Left renal pelvis (tissue), 4 donors: ENCODE measurements at regions not wholly inside any gene's neighbourhood (a gene's known extent, or its start where the extent isn't known, plus 50 kb on each side); places are given as distances from the start of the nearest gene placed in this dataset.

ENCODE experiments used
- DNase-seq, 4 donors: peaks; one replicate each; pipeline ENCODE4 v3.0.0-alpha.2; 2013; ENCODE audit warnings: low read depth in 4 of 4, low spot score in 3 of 4

DNA sequence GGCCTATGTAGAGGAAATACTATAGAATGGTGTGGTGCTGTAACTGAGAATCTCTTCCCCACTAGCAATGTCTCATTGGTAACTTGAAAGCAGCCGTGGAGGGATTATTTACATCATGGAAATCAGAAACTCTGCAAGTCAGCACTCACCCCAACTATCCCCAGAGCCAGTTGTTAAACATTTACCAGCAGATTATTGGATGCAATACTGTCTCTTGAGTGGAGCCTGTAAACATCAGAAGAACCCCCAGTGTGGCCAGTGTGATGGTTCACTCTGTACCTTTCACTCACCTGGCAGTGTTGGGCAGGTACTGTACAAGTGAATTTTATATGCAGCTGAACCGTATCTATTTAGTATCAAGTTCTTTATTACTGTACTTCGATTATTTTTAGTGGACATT is 299.8 kb upstream of the SALL1 start:
- no peak for DNase-seq

DNA sequence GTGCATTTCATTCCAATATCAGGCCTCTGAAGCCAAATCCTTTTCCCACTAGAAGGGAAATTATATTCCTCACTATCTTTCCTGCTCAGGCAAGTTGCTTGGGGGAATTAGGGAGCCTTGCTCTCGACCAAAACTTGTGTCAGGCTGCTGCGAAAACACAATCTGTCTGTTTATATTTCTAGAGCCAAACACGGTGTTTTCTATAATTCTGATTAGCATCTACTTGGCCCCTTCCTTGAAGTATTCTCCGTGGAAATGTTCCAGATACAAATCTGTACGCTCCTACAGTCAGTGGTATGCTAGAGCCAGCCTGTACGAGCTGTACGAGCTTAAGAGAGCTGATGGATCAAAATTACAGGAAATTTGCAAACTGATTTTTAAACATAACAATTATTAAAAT is 299.3 kb upstream of the SALL1 start:
- no peak for DNase-seq

DNA sequence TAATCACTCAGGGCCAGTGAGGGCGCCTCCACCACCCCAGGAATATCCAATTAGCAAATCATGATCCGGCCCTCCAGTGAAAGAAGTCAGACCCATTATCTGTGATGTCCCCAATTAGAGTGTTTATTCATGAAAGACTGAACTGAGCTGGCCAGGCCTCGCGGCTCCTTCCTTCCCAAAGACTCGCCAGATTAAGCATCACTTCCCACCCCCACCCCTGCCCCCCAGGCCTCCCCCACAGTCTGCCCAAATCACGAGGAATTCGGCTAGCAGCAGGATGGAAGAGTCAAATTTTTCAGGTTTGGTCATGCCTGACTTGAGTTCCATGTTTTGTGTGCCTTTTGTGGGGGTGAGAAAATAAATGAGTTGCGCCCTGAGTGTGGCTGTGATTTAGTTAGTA is 298.4 kb upstream of the SALL1 start:
- no peak for DNase-seq

DNA sequence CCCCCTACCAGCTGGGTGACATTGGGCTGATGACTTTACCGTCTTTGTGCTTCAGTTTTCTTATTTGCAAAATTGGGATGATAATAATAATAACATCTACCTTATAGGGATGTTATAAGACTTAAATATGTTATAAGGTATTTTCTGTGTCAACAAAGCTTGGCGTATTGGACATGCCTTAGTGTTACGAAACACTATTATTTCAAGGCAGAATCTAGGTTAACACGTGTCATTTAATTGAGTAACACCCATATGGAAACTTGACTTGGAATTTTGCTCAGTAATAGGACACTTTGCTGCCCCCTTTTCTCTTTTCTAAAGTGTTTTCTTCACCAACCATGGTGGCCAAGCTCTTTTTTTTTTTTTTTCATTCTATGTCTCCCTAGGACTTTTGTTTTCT is 294.2 kb upstream of the SALL1 start:
- no peak for DNase-seq

DNA sequence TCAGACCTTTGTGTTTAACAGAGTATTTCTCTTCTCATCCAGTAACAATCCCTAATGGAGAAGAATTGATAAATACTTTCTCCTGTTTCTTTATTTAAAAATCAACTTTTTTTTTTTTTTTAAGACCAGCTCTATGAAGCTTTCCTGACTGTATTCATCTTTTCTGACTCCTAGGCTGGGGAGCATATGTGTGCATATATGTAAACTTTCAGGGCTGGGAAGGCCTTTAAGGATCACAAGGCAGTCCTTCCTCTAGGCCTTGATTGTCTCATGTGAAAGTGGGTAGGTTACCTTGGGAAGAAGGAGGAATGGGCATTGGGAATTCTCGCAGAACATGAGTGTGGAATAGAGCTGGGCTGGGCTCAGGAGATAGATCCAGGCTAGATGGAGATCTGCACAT is 292.9 kb upstream of the SALL1 start:
- DNase-seq = no peak

DNA sequence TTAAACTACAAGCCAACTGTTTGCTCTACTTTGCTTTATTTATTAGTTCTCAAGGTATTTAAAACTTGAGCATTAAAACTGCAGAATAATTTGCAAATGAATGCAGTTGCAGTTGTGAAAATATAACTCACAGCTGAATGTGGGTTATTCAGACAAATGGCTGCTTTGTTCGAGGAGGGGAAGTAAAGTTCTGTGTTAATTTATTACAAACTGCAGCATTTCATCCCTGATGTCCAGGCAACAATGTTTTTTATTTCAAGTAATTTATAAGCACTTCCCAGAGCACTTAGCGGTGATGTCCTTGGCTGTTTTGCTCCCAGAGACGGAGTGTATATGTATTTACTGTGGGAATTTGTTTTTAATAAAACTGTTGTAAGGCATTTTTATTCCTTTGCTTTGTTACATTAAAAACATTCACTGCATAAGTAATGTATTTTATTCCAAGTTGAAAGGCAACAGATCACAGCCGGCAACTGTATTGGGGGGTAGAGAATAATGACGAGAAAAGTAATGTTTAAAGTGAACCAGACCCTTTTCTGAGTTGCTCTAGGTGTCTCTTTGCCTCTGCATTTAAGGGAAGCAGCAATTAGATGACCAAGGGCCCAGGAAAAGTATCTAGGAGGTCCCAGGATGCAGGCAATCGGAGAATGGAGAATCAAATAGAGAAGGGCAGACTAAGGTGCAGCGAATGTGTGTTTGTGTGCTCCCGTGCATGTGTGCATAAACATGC is 291.2 kb upstream of the SALL1 start:
- no peak for DNase-seq

DNA sequence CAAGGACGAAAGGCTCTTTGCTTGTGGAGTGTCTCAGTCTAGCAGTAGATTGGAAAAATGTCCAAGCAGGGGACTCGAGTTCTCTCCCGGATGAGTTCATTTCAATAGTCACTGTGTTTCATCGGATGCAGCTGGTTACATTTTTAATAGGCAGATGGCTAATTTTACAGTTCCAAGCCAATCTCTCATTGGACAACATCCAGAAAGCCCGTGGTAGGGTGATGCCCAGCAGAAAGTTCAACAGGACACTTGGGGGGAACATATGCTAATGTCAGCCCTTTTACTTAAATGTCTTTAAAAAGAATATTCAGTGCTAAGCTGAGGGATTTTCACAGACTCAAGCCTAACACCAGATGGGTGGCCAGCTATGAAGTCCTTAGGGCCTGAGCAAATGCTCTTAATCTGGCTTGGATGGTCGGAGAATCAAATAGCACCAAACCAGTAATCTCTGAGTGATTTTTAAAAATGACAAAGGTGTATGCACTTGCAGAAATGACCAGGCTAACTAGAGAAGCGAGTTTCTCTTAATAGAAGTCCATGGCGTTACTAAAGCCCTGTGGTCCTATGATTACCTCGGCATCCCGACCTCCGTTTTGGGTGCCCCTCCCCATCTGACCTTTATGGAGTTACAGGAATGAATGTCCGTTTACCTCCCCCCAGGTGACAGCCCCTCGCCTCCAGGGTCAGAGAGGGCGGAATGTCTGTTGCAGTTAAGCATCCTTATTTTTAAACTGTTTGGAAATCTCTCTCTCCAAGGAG is 289.2 kb upstream of the SALL1 start:
- DNase-seq = no peak

DNA sequence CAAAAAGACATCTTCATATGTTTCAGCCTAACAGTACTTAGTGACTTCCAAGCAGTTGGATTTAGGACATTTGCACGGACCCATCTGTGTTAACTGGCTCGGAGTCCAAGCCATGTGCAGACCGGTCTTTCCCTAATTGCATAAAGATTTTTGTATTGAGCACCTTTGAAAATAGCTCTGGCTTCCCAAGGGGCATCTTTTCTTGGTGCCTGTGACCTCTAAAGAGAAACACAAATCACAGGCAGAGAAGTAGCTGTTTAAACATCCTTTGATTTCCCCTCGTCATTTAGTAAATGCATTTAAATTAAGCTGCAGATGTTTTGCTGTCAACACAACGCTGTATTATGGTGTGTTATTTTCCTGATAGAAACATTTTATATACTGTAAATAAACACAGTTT is 288.2 kb upstream of the SALL1 start:
- DNase-seq = no peak

DNA sequence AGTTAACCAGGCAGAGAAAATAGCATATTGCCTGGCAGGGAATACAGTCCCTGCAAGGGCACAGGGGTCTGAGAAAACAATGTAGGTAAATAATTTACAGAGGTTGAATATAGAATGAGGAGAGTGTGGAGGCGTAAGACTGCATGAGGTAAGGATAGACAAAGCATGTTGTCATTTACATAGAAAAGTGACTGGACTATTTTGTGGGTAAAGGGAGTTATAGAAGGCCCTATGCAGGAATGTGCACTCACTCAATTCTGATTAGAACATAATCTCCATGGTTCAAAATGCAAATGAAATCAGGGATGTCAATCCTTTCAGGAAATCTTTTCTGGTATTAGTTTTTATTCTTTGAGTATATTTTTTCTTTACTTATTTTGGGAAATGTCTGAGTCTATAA is 285.7 kb upstream of the SALL1 start:
- no peak for DNase-seq

DNA sequence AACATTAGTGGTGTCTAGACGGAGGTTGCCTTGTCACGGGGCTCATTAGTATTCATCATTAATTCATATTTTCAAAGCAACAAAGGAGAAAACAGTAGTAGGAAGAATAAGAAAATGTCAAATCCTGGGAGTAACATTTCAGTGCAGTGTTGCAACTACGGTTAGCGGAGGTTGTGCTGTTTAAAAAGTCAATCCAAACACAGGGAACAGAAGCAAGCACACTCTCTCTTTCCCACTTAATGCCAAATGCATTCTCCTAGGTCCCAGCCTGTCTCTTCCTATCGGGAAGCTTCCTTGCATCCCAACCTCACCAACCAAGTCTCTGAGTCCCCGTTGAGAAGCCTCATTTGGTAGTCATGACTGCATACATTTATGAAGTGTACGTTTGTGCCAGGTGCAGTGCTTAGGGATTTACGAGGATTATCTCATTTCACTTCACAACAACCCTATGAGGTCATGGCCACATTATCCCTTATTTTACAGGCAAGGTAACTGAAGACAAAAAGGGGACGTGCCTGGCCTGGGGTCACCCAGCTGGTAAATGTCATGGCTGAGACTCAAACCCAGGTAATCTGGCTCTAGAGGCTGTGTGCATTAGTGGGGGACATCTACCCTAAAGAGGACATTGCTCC is 283.6 kb upstream of the SALL1 start:
- no peak for DNase-seq

DNA sequence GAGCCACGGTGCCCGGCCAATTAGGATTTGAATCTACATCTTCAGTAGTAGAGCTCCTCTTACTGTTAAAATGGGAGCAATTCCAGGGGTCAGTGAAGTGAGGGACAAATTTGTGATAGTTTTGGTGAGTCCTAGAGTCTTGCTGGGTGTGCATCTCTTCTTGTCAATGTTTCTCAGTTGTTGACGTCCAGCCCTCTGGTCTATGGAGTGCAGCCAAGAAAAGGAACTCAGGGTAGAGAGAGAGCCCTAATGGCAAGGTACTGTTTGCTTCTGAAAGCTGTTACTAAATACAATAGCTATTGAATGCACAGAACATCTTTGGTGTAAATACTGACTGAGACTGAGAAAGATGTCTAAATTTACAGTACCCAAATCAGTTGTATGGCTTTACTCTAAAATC is 282.5 kb upstream of the SALL1 start:
- no peak for DNase-seq

DNA sequence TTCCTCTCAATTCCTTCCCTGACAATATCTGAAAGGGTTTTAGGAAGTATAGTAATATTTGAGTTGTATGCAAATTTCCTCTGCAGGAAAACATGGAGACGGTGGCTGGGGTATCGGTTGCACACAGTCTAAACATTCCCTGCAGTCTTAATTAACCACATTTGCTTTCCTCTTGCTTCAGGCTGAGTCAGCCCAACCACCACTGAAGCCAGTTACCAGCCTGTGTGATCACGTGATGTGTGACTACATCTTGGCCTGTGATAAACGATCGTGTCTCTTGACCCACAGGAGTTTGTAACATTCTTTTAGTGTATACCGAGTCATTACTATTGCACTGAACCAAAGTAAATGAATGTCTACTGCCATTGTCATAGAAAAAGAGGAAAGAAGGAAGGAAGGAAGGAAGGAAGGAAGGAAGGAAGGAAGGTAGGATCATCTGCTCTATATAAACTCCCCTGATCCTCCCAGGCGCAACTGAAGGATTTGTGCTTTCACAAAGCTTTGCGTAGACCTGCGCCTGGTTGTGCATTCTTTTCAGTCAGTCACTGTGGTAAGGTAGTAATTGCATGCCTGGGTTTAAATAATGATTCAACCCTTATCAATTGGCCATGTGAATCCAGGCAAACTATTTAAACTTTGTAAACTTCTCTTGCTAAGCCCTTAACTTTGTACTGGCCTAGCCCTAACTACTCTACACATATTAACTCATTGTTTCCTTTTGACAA is 280.6 kb upstream of the SALL1 start:
- no peak for DNase-seq

DNA sequence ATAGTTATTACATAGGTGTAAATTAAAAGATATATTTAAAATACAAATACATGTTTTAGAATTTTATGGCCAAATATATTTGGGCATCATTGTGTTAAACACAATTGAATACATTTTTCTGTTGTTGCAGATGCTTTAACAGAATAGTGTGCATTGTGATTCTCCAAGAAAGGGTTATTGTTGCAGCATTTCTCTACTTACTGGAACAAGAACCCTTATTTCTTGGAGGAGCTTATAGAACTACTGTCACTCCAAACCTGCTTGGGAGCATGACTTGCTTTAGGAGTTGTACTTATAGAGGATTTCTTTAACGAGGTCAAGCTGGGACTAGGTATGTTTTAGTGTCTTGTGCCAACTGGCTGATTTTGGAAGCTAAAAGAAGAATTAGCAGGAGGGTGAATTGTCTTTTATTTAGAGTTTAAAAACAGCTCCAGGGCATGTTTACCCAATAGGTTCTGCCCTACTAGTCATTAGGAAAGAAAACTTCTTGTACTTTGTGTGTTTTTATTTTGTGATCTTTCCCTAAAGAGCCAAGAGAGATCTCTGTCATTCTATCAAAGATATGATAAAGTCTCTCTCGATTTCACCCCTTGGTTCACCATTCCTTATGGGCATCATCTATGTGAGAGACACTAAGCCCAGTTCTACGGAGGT is 279.8 kb upstream of the SALL1 start:
- no peak for DNase-seq

DNA sequence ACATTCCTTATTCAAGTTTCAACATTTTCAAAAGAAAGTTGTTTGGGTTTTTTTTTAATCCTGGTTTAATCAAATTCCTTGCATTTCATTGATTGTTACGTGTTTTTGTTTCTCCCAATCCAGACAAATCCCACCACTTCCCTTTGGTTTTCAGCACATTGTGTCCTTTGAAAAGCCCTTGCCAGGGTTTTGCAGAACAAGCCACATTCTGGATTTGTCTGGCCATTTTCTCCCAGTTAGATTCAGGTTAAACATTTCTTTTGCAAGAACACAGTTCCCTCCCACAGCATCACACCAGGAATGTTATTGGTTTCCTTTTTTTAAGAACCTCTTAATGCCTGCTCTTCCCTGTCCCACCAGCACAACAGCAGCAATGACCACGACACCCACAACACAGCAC is 278.0 kb upstream of the SALL1 start:
- DNase-seq = no peak

DNA sequence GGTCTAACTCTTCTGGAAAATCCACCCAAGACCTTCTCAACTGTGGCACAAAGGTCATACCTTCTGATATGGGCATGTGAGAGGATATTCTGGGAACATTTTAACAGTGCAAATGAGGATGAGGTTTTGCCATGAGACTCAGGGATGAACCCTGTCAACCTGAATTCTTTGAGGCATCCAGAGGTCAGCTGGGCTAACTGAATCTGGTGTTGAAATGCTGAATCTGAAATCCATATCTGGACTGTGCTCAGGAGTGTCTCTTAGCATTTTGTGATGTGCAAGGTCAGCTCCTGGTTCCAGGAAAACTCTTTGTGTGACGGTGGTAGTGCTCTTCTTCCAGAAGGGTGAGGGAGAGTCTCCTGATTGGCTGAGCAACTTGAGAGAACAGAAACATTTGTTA is 276.0 kb upstream of the SALL1 start:
- no peak for DNase-seq

DNA sequence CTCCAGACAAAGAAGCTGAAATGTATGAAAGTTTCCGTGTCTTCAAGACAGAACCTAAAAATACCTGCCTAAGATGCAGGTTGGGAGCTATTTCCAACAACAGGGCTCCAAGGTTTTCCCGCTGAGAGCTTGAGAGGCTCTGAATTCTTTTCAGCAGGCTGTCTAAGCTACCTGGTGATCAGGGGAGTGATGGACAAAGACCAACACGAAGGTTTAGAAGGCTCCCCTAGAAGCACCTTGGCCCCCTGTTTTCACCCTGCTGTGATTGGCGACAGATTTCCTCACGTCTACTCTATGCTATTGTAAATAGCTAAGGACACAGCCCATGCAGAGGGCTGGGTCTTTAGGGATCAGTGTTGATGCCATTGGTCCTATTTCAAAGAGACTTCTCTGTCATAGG is 275.2 kb upstream of the SALL1 start:
- no peak for DNase-seq

DNA sequence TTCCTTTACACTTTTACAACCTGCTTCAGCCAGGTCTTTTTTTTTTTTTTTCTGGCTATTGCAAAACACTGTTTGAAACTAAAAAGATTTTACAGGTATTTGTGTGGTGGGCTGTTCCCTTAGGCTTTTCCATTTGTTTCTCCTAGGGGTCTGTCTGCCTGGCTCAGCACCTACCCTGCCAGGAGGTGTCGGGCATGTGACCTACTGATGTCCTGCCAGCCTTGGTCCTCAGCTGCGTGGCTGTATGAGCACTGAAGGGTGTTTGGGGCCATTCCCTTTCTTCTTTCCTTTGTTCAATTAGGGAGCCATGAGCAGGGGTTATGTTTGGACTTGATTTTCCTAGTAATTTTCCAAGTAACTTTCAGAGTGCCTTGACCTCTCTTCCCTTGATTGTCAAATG is 269.2 kb upstream of the SALL1 start:
- no peak for DNase-seq

DNA sequence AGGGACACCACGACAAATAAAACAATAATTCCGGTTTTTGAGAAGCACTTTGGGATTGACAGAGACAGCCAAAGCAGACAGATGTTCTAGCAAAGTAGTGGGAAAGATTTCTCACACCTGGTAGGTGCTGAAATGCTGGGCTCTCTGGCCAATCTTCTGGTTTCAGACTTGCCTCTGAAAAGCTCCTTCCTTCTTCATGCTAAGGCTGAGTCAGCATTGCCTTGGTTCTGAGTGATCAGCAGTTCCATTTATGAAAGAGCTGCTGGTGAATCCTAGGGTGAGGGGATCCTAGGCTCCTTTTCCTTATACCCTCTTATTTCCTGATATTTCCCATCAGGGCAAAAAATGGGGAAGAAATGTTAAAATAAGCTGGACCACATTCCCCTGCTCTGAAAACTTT is 268.7 kb upstream of the SALL1 start:
- no peak for DNase-seq

DNA sequence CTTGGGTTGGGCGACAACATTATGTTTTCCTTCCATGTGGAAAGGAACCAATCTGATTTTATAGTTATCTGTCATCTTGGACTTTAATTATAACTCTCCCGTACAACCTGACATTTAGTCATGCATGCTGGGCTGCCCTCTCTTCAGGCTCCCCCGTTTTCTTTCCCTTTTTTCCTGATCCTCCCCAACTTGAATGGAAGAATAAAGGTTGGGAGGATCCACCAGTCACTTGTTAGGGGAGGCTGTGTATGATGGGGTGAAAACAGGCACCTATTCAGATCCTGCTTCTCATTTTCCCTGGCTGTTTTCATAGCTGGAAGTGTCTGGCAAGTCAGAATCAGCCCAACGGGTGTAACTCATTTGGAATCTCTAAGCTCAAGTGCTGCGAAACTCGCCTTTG is 267.2 kb upstream of the SALL1 start:
- DNase-seq = no peak

DNA sequence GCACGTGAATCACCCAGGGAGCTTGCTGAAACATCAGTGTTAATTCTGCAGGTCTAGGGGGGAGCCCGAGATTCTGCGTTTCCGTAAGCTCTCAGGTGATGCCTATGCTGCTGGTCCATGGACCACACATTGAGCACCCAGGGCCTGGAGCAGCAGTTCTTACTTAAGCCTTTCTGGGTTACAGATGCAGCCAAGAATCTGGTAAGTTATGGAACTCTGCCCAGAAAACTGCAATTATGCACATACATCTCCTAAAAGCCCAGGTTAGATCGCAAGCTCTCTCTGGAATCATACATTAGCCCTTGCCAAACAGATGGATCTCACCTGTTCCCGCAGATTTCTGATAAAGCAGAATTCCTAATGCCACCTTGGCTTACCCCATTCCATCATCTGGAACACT is 265.9 kb upstream of the SALL1 start:
- DNase-seq = no peak

DNA sequence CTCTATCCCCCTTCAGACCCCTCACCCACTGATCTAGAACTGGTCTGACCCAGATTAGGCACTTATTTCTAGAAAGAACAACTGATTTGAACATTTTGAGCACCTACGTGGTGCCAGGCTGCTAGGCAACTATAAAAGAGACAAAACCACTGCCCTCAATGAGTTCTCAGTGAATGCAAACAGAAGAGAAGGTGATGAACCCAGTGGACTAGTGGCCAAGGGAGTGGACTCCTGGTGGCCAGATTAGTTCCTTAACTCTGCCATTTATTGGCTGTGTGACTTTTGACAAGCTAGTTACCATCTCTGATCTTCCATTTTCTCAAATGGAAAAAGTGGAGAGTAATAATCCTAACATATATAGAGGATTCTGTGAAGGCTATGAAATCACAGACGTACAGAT is 259.1 kb upstream of the SALL1 start:
- no peak for DNase-seq
